ENCODE measurements at regions not wholly inside any gene's neighbourhood (a gene's known extent, or its start where the extent isn't known, plus 50 kb on each side); places are given as distances from the start of the nearest gene placed in this dataset.

DNA sequence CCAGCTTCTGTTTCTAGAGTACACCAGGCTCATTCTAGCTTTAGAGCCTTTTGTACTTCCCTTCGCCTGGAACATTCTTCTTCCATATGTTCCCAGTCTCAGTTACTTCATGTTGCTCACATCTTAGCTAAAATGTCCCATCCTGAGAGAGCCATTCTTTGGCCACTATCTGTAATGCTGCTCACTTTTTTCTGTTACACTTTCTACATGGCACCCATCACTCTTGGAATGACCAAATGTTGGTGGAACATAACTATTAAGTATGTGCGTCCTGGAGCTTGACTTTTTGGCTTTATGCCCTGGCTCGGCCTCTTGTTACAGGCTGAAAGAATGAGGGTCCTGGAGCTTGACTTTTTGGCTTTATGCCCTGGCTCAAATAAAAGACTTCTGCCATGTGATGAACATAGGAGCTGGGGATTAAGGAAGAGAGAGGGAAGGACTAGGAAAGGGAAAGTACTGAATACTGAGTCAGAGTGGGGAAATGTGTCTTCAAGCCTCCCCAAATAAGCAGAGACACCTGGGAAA lies 442.9 kb upstream of the ATP2B1 start:
- TF ChIP-seq POLR2AphosphoS5 (IDR thresholded peaks at IDR 0.05) (no peak), POLR2A (IDR thresholded peaks at IDR 0.05) (no peak)
- TF ChIP-seq, protein P1, sequence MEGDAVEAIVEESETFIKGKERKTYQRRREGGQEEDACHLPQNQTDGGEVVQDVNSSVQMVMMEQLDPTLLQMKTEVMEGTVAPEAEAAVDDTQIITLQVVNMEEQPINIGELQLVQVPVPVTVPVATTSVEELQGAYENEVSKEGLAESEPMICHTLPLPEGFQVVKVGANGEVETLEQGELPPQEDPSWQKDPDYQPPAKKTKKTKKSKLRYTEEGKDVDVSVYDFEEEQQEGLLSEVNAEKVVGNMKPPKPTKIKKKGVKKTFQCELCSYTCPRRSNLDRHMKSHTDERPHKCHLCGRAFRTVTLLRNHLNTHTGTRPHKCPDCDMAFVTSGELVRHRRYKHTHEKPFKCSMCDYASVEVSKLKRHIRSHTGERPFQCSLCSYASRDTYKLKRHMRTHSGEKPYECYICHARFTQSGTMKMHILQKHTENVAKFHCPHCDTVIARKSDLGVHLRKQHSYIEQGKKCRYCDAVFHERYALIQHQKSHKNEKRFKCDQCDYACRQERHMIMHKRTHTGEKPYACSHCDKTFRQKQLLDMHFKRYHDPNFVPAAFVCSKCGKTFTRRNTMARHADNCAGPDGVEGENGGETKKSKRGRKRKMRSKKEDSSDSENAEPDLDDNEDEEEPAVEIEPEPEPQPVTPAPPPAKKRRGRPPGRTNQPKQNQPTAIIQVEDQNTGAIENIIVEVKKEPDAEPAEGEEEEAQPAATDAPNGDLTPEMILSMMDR (IDR thresholded peaks at IDR 0.05 in 8 of 11, conservative IDR thresholded peaks at IDR 0.05 in 3 of 11), result no peak

Data from spleen (tissue), 7 donors.